Activated CD4-positive, alpha-beta T cell treated with anti-CD3 and anti-CD28 coated beads for 24 hours (primary cell): ENCODE measurements at regions not wholly inside any gene's neighbourhood (a gene's known extent, or its start where the extent isn't known, plus 50 kb on each side); places are given as distances from the start of the nearest gene placed in this dataset.

Source experiments
- DNase-seq, 2 donors: peaks; one replicate each; pipeline ENCODE4 v3.0.0-alpha.2; 2020; ENCODE audit warnings: low read depth in 2 of 2

DNA sequence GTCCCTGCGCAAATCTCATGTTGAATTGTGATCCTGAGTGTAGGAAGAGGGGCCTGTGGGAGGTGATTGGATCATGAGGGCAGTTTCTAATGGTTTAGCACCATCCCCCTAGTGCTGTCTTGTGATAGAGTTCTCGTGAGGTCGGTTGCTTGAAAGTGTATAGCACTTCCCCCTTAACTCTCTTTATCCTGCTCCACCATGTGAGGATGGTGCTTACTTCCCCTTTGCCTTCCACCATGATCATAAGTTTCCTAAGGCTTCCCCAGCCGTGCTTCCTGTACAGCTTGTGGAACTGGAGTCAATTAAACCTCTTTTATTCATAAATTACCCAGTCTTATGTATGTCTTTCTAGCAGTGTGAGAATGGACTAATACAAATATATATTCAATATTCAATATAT lies 303.7 kb upstream of the SEL1L start:
- no peak for DNase-seq

DNA sequence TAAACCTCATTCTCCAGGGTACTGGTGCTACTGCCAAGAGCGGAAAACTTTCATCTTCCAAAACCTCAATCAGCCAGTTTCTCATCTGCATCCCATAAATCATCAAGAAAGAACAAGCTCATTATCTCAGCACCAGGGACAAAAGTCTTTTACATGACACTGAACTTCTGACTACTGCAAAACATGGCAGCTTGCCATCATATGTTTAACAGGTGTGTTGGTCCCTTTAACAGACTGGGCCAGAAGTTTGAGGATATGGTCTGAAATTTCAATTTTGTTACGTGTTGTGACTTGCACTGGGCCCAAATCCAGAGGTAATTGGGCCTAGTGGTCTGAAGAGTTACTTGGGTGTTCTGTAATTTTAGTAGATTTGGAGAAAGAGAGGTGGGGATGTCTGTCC lies 305.4 kb upstream of the SEL1L start:
- no peak for DNase-seq

- no peak for DNase-seq
Measured at GRCh38 chr14:81841346-81841745, 307.7 kb upstream of the SEL1L start.

DNA sequence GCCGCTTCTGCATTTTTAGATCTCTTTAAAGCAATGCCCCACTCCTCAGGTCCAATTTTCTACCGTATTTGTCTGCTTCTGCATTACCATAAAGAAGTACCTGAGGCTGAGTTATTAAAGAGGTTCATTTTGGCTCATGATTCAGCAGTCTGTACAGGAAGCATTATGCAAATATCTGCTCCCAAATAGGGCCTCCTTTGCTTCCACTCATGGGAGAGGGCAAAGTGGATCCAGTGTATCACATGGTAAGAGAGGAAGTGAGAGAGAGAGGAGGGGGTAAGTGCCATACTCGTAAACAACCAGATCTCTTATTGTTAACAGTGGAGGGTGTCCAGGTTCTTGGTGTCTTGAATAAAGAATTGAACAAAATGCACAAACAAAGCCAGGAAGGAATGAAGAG lies 316.1 kb upstream of the SEL1L start:
- no peak for DNase-seq

GRCh38 chr14:81855007-81855406 lies 321.4 kb upstream of the SEL1L start:
- DNase-seq: no peak

DNA sequence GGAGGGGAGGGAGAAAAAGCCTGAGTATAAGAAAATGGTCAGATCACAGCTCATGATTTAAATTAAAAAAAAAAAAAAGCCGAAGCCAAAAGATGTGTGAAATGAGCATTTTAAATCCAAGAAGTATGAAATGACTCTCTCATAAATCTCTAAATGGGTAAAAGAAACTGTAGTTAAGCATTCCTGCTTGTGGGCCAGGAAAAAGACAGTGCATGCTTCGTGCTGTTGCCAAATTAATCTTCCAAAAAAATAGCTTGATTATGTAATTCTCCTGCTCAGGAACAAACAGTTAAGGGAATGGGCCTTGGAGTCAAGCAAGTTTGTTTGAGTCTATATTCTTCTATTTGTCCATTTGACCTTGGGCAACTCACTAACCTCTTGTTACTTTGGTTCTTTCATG lies 325.4 kb upstream of the SEL1L start:
- DNase-seq: no peak

- no peak for DNase-seq
Measured at GRCh38 chr14:81868172-81868571, 334.5 kb upstream of the SEL1L start.

DNA sequence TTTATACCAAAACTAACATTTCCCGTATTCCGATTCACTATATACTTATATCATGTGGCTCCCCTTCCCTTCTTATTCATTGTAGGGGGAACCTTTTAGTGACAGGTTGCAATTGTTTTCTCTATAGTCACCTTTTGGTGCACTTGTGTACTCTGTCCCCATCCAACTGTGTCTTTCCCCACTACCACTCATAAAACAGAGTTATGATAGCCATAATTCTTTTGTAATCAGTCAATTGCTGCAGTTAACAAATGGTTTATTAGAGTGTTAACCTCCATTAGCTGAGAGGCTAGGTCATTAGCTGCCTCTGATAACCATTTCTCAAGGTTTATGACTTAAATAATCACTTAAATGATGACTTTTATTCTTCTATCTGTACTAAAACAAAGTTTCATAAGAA lies 338.1 kb upstream of the SEL1L start:
- DNase-seq: no peak

DNA sequence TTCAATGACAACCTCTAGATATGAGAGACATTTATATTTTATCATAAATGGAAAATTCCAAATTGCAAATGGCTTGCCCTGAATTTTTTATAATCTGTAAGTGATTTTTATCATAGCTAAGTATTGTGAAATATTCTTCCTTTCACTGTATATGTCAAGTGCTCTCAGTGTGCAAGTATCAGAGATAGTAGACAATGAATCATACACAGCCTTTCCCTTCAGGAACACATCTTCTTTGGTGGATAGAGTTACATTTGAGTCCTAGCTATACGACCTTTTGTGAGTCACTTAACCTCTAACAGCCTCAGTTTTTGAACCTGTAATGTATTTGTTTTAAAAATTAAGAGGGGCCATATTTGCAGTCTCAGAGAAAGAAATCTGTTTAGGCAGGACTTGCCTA lies 350.7 kb upstream of the SEL1L start:
- DNase-seq: no peak

DNA sequence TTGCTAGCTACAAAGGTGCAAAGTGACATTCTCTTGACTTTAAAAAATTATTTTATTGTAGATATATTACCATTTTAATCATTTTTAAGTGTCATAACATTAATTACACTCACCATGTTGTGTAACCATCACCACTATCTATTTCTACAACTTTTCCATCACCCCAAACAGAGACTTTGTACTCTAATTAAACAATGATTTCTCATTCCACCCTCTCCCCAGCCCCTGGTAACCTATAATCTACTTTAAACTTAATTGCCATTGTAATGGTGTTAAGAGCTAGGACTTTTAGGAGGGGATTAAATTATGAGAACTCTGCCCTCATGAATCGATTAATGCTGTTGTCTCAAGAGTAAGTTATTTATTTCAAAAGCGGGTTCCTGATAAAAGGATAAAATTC lies 352.9 kb upstream of the SEL1L start:
- DNase-seq: no peak

DNA sequence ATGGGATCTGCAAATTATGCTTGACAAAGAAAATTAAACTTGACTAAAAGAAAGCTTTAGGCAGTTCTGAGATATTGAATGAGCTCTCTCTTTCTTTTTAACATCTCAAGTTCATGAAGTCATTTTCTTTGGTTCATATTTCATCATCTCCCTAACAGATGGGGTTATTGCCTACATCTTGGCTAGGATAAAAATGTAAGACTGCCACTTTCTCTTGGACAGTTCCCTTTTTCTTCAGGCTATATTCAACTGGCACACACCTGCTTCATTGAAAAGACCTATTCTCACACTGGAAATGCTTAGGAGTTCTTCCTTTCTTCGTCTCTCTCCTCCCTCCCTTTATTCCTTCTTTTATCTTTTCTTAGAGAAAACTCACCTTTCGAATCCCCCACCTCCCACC lies 355.9 kb upstream of the SEL1L start:
- DNase-seq: no peak

DNA sequence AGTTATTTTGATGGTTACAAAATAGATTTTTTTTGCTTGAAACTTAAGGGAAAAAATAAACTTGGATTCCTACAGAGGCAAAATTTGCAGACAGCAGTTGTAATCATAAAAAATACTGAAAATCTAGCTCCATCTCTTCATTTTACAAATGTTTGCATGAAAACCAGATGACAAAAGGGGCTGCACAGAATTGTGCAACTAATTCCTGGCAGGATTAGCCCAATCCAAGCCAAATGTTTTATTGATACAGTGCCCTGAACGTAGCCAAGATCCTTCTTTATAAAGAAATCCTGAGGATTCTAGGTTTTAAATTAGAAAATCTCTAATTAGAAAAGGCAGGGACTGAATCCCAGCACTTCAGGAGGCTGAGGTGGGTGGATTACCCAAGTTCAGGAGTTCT lies 356.4 kb upstream of the SEL1L start:
- DNase-seq: no peak

DNA sequence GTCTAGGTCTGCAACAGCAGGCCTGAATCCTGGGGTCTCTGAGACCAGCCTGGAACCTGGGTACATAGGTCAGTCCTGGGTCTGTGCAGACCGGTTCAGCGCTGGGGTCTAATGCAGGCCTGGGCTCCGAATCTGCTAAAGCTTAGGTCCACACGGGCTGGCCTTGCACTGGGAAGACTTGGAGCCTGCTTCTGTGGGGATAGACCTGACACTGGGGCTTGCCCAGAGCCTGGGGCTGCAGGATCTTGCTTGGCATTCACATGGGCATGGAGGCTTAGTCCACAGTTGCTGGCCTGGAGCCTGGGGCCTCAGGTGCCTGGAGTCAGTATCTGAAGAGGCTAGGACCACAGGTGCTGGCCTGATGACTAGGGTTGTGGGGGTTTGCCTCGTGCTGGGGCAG lies 369.8 kb upstream of the SEL1L start:
- no peak for DNase-seq

DNA sequence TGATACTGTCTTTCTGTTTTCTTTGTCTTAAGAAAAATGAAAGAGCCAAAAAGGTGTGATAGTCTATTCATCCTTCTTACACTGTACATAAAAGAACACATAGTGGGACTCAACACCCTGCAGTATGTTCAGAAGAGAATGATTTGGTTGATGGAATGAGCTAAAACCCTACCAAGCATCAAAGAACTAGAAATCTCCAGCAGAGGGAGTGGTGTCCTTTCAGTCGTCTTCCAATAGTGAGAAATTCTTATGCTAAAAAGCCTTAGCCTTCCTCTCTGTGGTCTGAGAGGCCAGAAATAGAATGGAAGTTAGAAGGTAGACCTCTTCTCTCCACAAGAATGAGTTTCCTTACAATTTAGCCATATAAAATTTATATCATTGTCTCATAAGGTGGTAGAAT lies 393.4 kb upstream of the SEL1L start:
- no peak for DNase-seq

GRCh38 chr14:81931828-81932227 lies 398.2 kb upstream of the SEL1L start:
- DNase-seq: no peak

- DNase-seq: no peak
Measured at GRCh38 chr14:81936348-81936747, 402.7 kb upstream of the SEL1L start.

DNA sequence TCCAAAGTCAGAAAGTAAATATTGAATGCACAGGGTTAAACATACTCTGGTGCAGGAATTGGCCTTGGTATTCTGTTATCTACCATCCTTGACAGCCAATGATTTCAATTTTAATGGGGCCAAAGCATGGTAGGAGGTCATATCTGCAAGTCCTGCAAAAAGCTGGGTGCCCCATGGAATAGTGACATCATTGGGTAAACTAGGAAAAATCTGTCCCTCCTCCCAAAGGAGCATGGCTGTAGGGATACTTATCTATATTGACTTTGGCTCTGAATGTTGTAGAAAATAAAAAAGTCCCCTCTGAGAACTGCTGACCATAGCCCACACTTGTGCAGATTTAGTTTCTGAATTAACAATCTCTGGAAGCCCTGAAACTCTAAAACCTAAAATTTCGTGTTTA lies 403.2 kb upstream of the SEL1L start:
- DNase-seq: no peak

DNA sequence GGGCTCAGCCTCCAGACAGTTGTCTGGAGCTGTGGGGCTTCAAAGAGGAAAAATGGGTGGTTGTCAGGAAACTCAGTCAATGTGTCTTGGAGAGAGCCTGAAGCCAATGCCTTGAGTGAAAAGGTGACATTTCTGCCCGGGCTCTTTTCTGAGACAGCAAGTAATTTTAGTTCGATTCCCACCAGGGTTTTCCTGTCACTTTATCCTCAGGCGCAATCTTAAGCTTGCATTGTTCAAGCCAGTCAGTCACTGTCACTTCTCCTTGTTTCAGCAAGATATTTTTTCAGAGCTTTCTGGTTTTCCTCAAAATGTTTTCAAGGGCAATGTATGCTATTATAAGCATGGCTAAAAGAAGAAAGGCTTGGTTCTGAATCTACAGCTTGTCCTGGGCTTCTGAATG lies 404.7 kb upstream of the SEL1L start:
- no peak for DNase-seq

GRCh38 chr14:81940651-81941050 lies 407.0 kb upstream of the SEL1L start:
- no peak for DNase-seq

DNA sequence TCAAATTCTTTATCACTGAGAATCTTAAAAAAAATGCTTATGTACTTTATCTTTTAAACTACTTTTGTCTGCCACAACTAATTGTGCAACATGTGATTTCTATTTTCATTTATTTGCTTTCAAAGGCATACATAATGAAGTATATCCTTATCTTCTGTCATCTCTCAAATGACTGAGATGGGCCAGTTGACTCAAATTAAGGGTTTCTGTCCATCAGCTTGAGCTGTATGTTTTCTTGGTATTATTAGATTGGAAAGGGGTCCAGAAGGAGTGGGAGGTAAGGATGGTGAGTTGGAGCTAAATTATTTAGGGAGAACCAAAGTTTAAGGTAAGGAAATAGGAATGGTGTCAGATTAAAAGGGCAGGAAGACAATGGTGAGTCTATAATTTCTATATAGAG lies 408.4 kb upstream of the SEL1L start:
- no peak for DNase-seq

GRCh38 chr14:81946375-81946774 lies 412.7 kb upstream of the SEL1L start:
- no peak for DNase-seq

DNA sequence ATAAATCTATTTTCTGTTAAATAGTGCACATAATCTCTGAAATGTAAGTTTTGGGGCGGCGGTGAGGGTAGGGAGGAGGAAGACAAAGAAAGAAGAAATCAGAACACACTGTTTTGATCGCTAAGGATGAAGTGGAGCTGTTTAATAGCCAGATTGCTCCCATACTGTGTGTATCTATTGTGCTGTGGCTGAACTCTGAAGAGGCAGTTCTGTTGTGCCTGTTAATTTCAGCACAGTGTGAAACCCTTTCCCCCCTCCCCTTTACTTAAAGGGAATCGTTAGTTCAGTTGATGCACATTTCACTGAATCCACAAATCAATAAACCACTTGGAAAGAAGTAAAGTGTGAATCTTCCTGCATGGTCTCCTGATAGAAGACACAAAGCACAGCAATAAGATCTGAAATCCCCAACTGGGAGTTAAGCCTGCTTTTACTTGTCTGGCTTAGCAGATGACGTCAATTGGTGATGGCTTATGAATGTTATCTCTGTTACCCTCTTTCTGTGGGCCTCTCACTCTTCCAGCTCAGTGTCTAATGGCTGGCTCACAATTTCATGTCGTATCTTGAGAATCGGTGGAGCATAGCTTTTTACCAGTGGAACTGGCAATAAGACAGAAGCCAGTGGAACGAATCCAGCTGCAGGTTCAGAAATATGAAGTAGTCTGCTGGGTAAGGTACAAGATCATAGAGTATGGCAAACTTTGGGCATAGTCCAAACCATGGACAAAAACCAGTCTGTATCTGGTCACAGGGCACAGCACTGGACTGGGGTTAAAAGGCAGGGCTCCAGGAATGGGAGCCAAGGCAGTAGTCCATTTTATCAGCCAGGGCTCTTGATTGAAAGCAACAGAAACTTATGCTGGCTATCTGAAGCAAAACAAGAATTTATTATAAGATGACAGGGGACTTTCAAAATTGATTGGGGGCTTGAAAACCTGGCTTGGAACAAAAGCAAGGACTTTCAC lies 413.5 kb upstream of the SEL1L start:
- no peak for DNase-seq

DNA sequence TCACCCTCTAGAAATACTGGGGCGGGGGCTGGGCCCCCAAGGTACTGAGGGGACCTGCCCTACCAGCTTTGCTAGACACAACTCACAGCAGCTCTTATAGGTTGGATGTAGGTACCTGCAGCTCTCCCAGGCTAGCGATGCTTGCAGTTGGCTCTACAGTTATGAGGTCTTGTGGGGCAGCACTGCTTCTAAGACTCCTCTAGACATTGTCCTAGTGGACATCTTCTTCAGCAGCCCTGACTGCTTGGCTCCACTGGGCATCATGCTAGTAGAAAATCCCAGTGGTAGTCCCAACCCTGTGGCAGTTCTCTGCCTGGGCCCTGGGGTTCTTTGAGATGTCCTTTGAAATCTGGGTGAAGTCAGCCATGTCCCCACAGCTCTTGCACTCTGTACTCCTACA lies 419.3 kb upstream of the SEL1L start:
- no peak for DNase-seq

- DNase-seq: no peak
Measured at GRCh38 chr14:81953419-81953818, 419.8 kb upstream of the SEL1L start.
